HAP-1 (cell line): ENCODE measurements at regions not wholly inside any gene's neighbourhood (a gene's known extent, or its start where the extent isn't known, plus 50 kb on each side); places are given as distances from the start of the nearest gene placed in this dataset.
"Not testable (repeated sequence)": the region's sequence is repeated elsewhere in the genome, so short reads cannot be mapped to it uniquely, and the experiment has no call there.

Source experiments
- DNase-seq, 2 experiments: peaks; one replicate each; pipeline ENCODE4 v3.0.0-alpha.2; 2016 to 2020; ENCODE audit warnings: low spot score in 2 of 2
- H3K27me3 ChIP-seq: fragments of 250-450 bp; sonication (Bioruptor Pico); 2 replicates; pipeline ENCODE4 v1.5.1; 2020; ENCODE audit warnings: low read depth, mild to moderate bottlenecking, moderate library complexity
- H3K36me3 ChIP-seq: fragments of 250-450 bp; sonication (Bioruptor Pico); replicated peaks from 2 replicates; pipeline ENCODE4 v1.5.1; 2020; ENCODE audit warnings: mild to moderate bottlenecking
- H3K4me1 ChIP-seq: fragments of 250-450 bp; sonication (Bioruptor Pico); 2 replicates; pipeline ENCODE4 v1.5.1; 2020; ENCODE audit warnings: mild to moderate bottlenecking
- H3K4me3 ChIP-seq: fragments of 250-450 bp; sonication (Bioruptor Pico); 2 replicates; pipeline ENCODE4 v1.5.1; 2020; ENCODE audit warnings: mild to moderate bottlenecking, moderate library complexity
- H3K9me3 ChIP-seq: fragments of 250-450 bp; sonication (Bioruptor Pico); 2 replicates; pipeline ENCODE4 v1.5.1; 2020; ENCODE audit warnings: mild to moderate bottlenecking, moderate library complexity
- in situ Hi-C: fragments of 300-500 bp; cut with MboI; formaldehyde crosslinking; loops from 3 replicates; pipeline ENCODE4 v1.14.3; 2020; ENCODE audit warnings: low sequenced_read_pairs, inconsistent platforms, mixed read lengths

DNA sequence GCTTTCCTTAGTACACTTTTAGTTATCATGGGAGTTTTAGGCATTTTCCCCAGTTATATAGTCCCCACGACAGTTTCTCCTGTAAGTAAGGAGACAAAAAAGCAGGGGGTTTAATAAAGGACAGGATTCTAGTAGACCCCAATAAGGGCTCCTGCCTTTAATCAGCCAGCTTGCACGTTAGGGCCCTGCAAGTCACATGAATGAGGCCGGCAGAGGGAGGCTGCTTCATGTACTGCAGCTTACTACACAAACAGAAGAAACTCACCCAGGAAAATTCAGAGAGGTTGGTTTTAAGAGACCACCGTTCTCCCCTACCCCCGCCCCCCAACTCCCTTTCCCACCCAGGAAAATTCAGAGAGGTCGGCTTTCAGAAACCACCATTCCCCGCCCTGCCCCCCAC lies 229.7 kb upstream of the MOCS1 start:
- Histone ChIP-seq H3K27me3 (no peaks in the 10 kb centered on the region), H3K4me1 (no peaks in the 10 kb centered on the region), H3K9me3 (no peaks in the 10 kb centered on the region), H3K36me3 (no peaks in the 10 kb centered on the region), H3K4me3 (no peak overlapping the region)
- in situ Hi-C loops, result no loop called here
- no peak for DNase-seq

DNA sequence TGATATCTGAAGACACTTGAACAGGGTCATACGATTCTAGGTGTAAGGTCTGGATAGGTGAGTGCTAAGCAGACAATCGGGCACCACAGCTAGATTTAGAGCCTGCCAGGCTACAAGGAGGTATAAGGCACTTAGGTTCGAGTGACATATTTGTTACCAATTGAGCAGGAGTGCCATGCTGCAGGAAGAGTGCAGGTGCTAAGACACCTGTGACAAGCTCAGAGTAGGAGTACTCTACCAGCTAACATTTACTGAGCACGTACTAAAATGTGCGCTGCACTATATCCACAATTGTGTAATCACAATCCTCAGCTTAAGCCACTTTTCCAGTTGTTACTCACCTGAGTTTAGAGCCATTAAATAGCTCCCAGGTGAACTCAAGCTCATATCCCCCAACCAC lies 227.8 kb upstream of the MOCS1 start:
- no peaks in the 10 kb centered on the region for H3K27me3 ChIP-seq
- no peak overlapping the region for H3K4me3 ChIP-seq
- H3K9me3 ChIP-seq, result no peaks in the 10 kb centered on the region
- H3K36me3 ChIP-seq, result no peaks in the 10 kb centered on the region
- in situ Hi-C loops, result no loop called here
- H3K4me1 ChIP-seq, result no peaks in the 10 kb centered on the region
- no peak for DNase-seq

DNA sequence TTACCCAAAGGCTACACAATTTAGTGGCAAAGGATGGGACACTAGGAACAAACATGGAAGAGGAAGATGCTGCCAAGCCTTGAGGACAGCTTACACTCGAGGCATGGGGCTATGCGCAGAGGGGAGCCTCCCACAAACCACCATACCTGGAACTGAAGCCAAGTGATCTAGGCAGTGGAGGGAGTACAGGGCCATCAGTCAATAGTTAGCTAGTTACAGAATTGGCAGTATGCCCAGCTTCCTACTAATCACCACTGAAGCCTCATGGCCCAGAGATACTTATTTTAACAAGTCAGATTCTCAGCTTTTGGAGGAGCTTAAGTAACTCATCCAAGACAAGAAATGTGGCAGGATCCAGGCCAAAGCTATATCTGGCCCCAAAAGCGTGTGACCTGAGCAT lies 226.6 kb upstream of the MOCS1 start:
- no peaks in the 10 kb centered on the region for H3K9me3 ChIP-seq
- no peak for DNase-seq
- in situ Hi-C loops, result no loop called here

DNA sequence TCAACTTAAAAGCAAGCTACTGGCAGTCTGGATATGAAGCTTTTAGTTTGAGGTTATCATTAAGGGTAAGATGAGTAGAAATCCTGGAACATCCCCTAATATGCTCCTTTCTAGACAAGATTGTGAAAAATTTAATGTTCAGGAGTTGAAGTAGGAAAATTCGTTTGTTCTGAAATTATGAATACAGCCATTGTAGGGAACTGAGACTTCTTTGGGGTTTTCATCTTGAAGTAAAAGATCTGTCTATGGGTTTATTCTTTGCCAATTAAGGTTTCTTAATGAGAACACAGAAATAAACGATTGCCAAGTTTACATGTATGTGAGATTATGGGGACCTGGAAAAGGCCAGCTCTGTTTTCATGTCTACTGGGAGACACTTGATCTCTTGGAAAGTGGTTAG lies 225.6 kb upstream of the MOCS1 start:
- no peak for DNase-seq
- Histone ChIP-seq H3K36me3 (no peaks in the 10 kb centered on the region), H3K27me3 (no peaks in the 10 kb centered on the region), H3K4me3 (no peak overlapping the region), H3K4me1 (no peaks in the 10 kb centered on the region), H3K9me3 (no peaks in the 10 kb centered on the region)
- in situ Hi-C loops, result no loop called here

More for the DNA sequence above, 226.6 kb upstream of the MOCS1 start:
- Histone ChIP-seq H3K27me3 (no peaks in the 10 kb centered on the region), H3K36me3 (no peaks in the 10 kb centered on the region), H3K4me1 (no peaks in the 10 kb centered on the region), H3K4me3 (no peak overlapping the region)

DNA sequence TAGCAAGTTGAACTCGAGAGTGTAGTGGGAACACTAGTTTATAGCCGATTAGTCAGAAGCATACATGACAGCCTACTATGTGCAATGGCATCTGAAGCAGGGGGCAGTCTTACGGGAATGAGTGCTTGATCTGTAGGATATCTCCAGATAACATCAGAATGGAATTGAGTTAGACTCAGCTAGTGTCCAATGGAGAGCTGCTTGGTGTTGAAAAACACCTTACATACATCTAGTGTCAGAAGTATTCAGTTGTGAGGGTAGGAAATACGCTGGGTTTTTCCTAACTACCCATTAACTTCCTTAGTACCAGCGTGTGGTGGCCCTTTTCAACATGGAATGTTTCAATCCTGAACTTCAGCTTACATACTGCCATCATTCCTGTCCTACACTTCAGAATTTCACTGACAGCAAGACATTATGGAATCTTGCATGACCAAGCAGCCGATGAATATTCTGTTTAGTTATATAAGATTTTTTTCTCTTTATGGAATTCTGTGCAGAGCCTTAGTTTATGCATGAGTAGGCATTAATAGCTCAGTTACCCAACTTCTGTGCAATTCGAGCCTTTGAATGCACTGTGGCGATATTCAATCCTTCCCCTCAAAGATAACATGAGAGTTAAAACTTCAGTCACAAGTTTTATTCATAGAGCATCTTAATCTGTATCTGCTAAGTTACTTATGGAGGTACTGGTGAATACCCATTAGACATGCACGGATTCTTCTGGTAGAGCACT lies 218.6 kb upstream of the MOCS1 start:
- H3K27me3 ChIP-seq, result no peaks in the 10 kb centered on the region

DNA sequence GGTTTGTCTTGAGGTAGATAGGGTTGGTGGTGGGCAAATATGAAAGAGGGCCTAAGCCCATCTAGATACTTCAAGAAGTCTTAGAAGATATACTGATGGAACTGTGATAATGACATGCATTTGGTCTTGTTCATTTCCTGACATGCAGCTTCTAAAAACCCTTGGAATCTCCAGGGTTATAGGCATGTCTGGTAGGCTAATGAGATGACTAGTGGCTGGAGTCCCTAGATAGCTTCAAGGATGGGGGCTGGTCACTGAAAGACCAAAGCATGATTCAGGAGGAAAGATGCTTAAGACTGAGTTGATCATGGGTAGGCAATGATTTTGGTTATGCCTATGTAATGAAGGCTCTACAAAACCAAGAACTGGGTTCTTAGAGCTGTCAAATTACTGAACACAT lies 217.9 kb upstream of the MOCS1 start:
- DNase-seq, result no peak
- no peaks in the 10 kb centered on the region for H3K36me3 ChIP-seq
- in situ Hi-C loops, result no loop called here

More for the DNA sequence above, 218.6 kb upstream of the MOCS1 start:
- Histone ChIP-seq H3K4me3 (no peak overlapping the region), H3K4me1 (no peaks in the 10 kb centered on the region), H3K36me3 (no peaks in the 10 kb centered on the region), H3K9me3 (no peaks in the 10 kb centered on the region)
- in situ Hi-C loops, result no loop called here
- no peak for DNase-seq

DNA sequence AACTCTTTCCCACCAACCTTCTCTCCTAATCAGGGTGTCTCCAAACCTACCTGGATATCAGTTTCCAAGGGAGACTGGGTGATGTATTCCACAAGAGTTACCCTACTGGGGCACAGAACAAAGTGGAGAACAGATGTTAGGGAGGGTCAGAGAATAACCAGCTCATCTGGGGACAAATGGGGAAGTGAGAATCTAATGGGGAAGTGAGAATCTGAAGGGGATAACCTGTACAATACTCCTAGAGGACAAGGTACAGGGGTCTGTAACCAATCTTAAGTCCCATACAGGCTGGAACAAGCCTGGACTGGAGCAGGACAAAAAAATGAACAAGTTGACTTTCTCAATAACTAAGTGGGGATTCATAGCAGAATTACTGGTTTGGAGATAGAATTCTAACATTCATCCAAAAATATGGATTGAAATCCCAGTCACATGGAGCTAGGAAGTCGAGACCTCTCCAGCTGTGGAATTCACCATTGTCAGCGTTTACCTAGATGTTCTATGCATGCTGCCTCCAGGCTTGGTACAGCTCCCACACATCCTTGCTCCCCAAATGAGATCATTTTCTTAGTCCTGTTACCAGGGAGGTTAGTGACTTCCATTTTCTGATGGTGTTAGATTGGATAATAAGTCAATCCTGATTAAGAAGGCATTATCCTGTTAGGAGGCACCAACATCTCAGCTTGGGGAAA lies 214.8 kb upstream of the MOCS1 start:
- in situ Hi-C loops, result no loop called here
- Histone ChIP-seq H3K4me3 (no peak overlapping the region), H3K27me3 (no peaks in the 10 kb centered on the region), H3K4me1 (no peaks in the 10 kb centered on the region), H3K36me3 (no peaks in the 10 kb centered on the region), H3K9me3 (no peaks in the 10 kb centered on the region)
- no peak for DNase-seq

More for the DNA sequence above, 217.9 kb upstream of the MOCS1 start:
- H3K4me3 ChIP-seq, result no peak overlapping the region
- H3K4me1 ChIP-seq, result no peaks in the 10 kb centered on the region
- no peaks in the 10 kb centered on the region for H3K9me3 ChIP-seq
- no peaks in the 10 kb centered on the region for H3K27me3 ChIP-seq

DNA sequence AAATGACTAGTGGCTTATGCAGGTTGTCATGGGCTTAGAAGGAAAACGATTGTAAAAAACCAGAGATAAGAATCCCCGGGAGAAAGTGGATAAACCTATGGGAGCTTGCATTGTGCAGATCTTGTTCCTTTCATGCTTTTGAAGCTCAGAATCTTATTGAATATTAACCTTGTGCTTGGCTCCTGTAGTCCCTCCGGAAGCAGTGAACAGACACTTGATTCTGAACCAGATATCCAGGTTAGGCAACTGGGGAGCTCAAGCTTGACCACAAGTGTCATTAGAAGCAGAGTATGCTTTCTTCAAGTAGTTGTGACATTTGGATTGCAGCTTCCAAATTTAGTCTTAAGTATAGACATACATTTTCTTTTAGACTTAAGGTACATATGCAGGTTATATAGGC lies 212.6 kb upstream of the MOCS1 start:
- in situ Hi-C loops, result no loop called here
- no peak for DNase-seq

DNA sequence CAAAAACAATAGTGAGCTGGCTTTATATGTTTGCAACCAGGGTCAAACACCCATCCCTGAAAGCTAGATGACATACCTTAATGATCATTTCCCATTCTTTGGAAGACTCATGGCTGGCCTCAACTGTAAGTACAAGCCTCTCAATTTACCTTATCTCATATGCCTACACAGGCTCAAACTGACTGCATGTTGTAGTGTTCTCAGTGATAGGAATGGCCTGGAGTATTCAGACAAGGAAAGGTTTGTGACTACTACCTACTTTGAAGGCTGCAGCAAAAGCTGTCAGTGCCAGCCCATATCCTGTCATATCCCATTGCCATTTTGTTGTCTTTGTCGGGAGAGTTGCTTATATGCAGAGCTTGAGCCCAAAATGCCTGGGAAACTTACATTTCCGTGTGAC lies 205.2 kb upstream of the MOCS1 start:
- Histone ChIP-seq H3K9me3 (no peaks in the 10 kb centered on the region), H3K27me3 (no peaks in the 10 kb centered on the region), H3K4me1 (no peaks in the 10 kb centered on the region), H3K4me3 (no peak overlapping the region), H3K36me3 (no peaks in the 10 kb centered on the region)
- in situ Hi-C loops, result no loop called here
- DNase-seq, result no peak

More for the DNA sequence above, 212.6 kb upstream of the MOCS1 start:
- no peaks in the 10 kb centered on the region for H3K4me1 ChIP-seq
- no peaks in the 10 kb centered on the region for H3K27me3 ChIP-seq
- no peaks in the 10 kb centered on the region for H3K9me3 ChIP-seq
- no peak overlapping the region for H3K4me3 ChIP-seq
- no peaks in the 10 kb centered on the region for H3K36me3 ChIP-seq

DNA sequence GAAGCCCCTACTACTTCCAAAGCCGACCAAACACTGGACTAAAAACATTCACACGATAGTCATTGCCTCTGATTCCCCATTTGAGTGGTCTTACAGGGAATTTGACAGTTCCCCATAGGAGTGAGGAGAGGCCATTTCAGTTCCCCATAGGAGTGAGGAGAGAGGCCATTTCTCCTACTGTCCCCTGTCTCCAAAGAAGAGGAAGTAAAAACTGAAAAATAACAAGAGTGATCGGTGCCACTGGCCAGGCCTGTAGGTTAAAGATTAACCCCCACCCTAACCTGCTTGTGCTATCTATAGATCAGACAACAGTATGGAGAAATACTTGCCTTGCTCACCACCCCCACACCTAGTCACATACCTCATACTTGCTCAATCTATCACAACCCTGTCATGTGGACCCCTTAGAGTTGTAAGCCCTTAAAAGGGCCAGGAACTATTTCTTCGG lies 204.0 kb upstream of the MOCS1 start:
- Histone ChIP-seq H3K4me1 (no peaks in the 10 kb centered on the region), H3K4me3 (no peak overlapping the region), H3K36me3 (no peaks in the 10 kb centered on the region), H3K27me3 (no peaks in the 10 kb centered on the region), H3K9me3 (no peaks in the 10 kb centered on the region)
- in situ Hi-C loops, result no loop called here
- no peak for DNase-seq

DNA sequence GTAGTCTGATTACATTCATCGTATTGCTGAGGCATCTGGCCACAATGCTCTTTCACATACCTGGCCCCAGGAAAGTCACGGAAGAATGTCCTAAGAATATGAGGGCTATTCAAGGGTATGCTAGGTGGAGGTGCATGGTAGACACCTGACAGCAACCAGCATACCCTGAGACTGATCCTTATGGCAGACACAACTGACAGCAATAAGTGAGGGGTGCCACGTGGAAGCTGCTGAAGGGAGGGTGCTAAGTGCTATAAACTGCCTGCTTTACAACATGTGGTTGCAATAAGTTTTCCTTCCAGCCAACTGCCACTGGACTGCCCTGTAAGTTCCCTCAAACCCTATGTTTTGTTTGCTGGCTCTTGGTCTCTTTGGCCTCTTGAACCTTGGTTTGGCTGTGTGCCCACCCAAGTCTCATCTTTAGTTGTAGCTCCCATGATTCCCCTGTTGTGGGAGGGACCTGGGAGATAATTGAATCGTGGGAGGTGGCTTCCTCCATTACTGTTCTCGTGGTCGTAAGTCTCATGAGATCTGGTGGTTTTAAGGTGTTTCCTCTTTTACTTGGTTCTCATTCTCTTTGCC lies 201.3 kb upstream of the MOCS1 start:
- Histone ChIP-seq H3K36me3 (no peaks in the 10 kb centered on the region), H3K4me3 (no peak overlapping the region), H3K9me3 (no peaks in the 10 kb centered on the region), H3K27me3 (no peaks in the 10 kb centered on the region), H3K4me1 (no peaks in the 10 kb centered on the region)
- DNase-seq, result no peak
- in situ Hi-C loops, result no loop called here

DNA sequence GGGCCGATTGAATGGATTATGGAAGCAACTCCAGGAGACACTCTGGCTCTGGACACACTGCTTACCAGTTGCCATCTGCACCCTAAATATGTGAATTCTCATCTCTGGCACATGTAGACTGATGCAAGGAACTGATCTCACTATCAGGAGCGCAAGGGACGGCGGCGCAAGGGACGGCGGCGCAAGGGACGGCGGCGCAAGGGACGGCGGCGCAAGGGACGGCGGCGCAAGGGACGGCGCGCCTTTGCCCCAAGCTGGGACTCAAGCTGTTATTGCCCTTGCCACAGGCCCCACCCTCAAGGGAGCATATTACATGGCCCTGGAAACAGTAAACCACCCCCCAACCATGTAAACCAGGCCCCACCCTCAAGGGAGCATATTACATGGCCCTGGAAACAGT lies 199.7 kb upstream of the MOCS1 start:
- H3K4me1 ChIP-seq, H3K27me3 ChIP-seq, DNase-seq, in situ Hi-C loops, H3K4me3 ChIP-seq, H3K9me3 ChIP-seq, H3K36me3 ChIP-seq: not testable (repeated sequence)

DNA sequence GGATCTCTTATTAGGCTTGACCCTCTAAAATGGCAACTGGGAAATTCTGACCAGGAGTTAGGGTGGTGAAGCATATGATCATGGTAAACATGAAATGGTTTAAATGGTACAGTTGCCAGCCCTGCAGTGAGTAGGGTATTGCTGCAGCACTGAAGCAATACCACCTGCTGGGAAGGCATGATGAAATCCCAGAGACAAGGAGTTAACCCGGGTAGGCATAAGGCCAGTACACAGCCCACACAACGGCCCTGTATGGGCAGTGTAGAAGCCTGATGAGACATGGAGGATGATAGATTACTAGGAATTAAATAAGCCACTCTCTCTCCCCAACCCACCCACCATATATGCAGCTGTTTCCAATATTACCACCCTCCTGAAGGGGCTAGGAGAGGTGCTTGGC lies 197.4 kb upstream of the MOCS1 start:
- no peak overlapping the region for H3K4me3 ChIP-seq
- DNase-seq, result no peak
- no peaks in the 10 kb centered on the region for H3K27me3 ChIP-seq
- H3K9me3 ChIP-seq, result no peaks in the 10 kb centered on the region
- no peaks in the 10 kb centered on the region for H3K36me3 ChIP-seq
- H3K4me1 ChIP-seq, result no peaks in the 10 kb centered on the region
- in situ Hi-C loops, result no loop called here

DNA sequence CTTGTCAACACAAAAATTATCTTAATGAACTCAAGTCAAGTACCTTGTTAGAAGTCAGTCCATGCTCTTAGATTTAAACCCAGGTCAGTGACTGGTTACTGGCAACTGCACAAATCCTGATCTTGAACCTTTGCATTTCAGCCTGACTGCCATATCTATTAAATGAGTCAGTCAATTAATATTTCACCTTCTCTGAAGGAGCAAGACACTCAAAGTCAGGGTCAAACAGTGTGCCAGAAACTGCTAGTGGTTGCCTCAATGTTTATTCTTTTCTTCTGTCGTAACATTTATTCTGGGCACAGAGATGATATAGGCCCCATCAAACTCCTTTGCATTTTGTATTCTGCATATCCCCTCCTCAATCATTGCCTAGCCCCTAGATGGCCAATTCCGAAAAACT lies 193.9 kb upstream of the MOCS1 start:
- no peak for DNase-seq
- in situ Hi-C loops, result no loop called here
- no peak overlapping the region for H3K4me3 ChIP-seq
- no peaks in the 10 kb centered on the region for H3K9me3 ChIP-seq
- H3K36me3 ChIP-seq, result no peaks in the 10 kb centered on the region
- no peaks in the 10 kb centered on the region for H3K4me1 ChIP-seq
- no peaks in the 10 kb centered on the region for H3K27me3 ChIP-seq
